ENCODE measurements at regions not wholly inside any gene's neighbourhood (a gene's known extent, or its start where the extent isn't known, plus 50 kb on each side); places are given as distances from the start of the nearest gene placed in this dataset.

- Histone ChIP-seq H3K4me2 (ENCODE audit: insufficient read depth, low read length) (no peak overlapping the region), H3K9me1 (replicated peaks; ENCODE audit: control insufficient read depth, extremely low read depth, insufficient read depth, low read length) (no peaks in the 10 kb centered on the region), H3K4me3 (replicated peaks in 1 of 3; ENCODE audit: insufficient read depth in 1 of 3, low read depth in 1 of 3, low read length in 3 of 3) (no peak overlapping the region), H3K36me3 (ENCODE audit: control insufficient read depth in 2 of 2, extremely low read depth in 1 of 2, insufficient read depth in 2 of 2, low read length in 2 of 2) (no peaks in the 10 kb centered on the region), H3K27ac (ENCODE audit: insufficient read depth, low read depth, low read length) (no peak overlapping the region), H3K9me3 (replicated peaks; ENCODE audit: control insufficient read depth, insufficient read depth, low read length) (no peaks in the 10 kb centered on the region), H3K79me2 (ENCODE audit: control insufficient read depth, insufficient read depth, low read length) (no peaks in the 10 kb centered on the region), H3K27me3 (ENCODE audit: control insufficient read depth in 2 of 2, insufficient read depth in 2 of 2, low read length in 2 of 2) (no peaks in the 10 kb centered on the region), H2AFZ (ENCODE audit: low read depth, low read length) (no peak overlapping the region), H4K20me1 (replicated peaks; ENCODE audit: control insufficient read depth, extremely low read depth, insufficient read depth, low read length) (no peaks in the 10 kb centered on the region), H3K4me1 (ENCODE audit: control insufficient read depth, extremely low read depth, insufficient read depth, low read length) (no peaks in the 10 kb centered on the region), H3K9ac (replicated peaks; ENCODE audit: extremely low read depth, insufficient read depth, low read length) (no peak overlapping the region)
- BruUV-seq (replicated peaks): no TSS peak
- intact Hi-C loops (cut with micrococcal nuclease): no loop called here
- TF ChIP-seq POLR2AphosphoS5 (IDR thresholded peaks at IDR 0.05; ENCODE audit: insufficient read depth, low read depth, low read length): no peak
- TF ChIP-seq JUN (IDR thresholded peaks at IDR 0.05; ENCODE audit: borderline replicate concordance, insufficient read depth, insufficient read length, low read depth): no peak
- TF ChIP-seq MAX (IDR thresholded peaks at IDR 0.05; ENCODE audit: insufficient read depth, insufficient read length): no peak
- no peak for TF ChIP-seq GATA2 (IDR thresholded peaks at IDR 0.05; ENCODE audit: insufficient read depth, insufficient read length, low read depth, low read length)
- no peak for TF ChIP-seq CTCF (IDR thresholded peaks at IDR 0.05; ENCODE audit: extremely low read depth in 1 of 2, insufficient read depth in 1 of 2, low read depth in 1 of 2, low read length in 2 of 2)
- no peak for DNase-seq (ENCODE audit: low read depth, low spot score)
- ChIA-PET CTCF (no interaction called here), POLR2A (no interaction called here)
- no peak for FAIRE-seq
- dilution Hi-C loops (cut with MboI; ENCODE audit: extremely low pct_ligation_motif_present, low sequenced_read_pairs): no loop called here
Measured at GRCh38 chr9:31671011-31671410, 713.4 kb upstream of the ACO1 start.

GRCh38 chr9:31674264-31674663 is 710.2 kb upstream of the ACO1 start:
- dilution Hi-C loops (cut with MboI; ENCODE audit: extremely low pct_ligation_motif_present, low sequenced_read_pairs): no loop called here
- H3K4me2 ChIP-seq (ENCODE audit: insufficient read depth, low read length): no peak overlapping the region
- CTCF ChIA-PET: interaction anchor here (1.1 to 1.4 kb wide), 2 partner anchors 10 to 15 kb away, joined by 3 to 6 read pairs; no protein-coding TSS in a partner anchor

More at GRCh38 chr9:31674264-31674663, 710.2 kb upstream of the ACO1 start:
- DNase-seq (ENCODE audit: low read depth, low spot score) (no peak), FAIRE-seq (no peak)
- TF ChIP-seq GATA2 (IDR thresholded peaks at IDR 0.05; ENCODE audit: insufficient read depth, insufficient read length, low read depth, low read length) (no peak), CTCF (IDR thresholded peaks at IDR 0.05; ENCODE audit: extremely low read depth in 1 of 2, insufficient read depth in 1 of 2, low read depth in 1 of 2, low read length in 2 of 2) (no peak), JUN (IDR thresholded peaks at IDR 0.05; ENCODE audit: borderline replicate concordance, insufficient read depth, insufficient read length, low read depth) (no peak), FOS (IDR thresholded peaks at IDR 0.05; ENCODE audit: borderline replicate concordance, insufficient read depth, low read length) (peak; percentile 17), POLR2A (IDR thresholded peaks at IDR 0.05; ENCODE audit: low read depth, low read length) (no peak), MYC (IDR thresholded peaks at IDR 0.05; ENCODE audit: low read depth, low read length) (no peak), MAX (IDR thresholded peaks at IDR 0.05; ENCODE audit: insufficient read depth, insufficient read length) (no peak), EZH2 (IDR thresholded peaks at IDR 0.05; ENCODE audit: borderline replicate concordance, low read depth, low read length, severe bottlenecking) (no peak)
- no peak overlapping the region for H3K27ac ChIP-seq (ENCODE audit: insufficient read depth, low read depth, low read length)
- no peaks in the 10 kb centered on the region for H3K9me1 ChIP-seq (replicated peaks; ENCODE audit: control insufficient read depth, extremely low read depth, insufficient read depth, low read length)
- peaks cover 7% of the 10 kb centered on the region for H3K4me1 ChIP-seq (ENCODE audit: control insufficient read depth, extremely low read depth, insufficient read depth, low read length)
- H2AFZ ChIP-seq (ENCODE audit: low read depth, low read length): no peak overlapping the region
- H3K4me3 ChIP-seq (replicated peaks in 1 of 3; ENCODE audit: insufficient read depth in 1 of 3, low read depth in 1 of 3, low read length in 3 of 3): no peak overlapping the region
- no peaks in the 10 kb centered on the region for H3K9me3 ChIP-seq (replicated peaks; ENCODE audit: control insufficient read depth, insufficient read depth, low read length)
- H3K36me3 ChIP-seq (ENCODE audit: control insufficient read depth in 2 of 2, extremely low read depth in 1 of 2, insufficient read depth in 2 of 2, low read length in 2 of 2): no peaks in the 10 kb centered on the region
- H3K9ac ChIP-seq (replicated peaks; ENCODE audit: extremely low read depth, insufficient read depth, low read length): no peak overlapping the region
- H3K79me2 ChIP-seq (ENCODE audit: control insufficient read depth, insufficient read depth, low read length): no peaks in the 10 kb centered on the region
- no TSS peak for BruUV-seq (replicated peaks)
- intact Hi-C loops (cut with micrococcal nuclease): no loop called here
- POLR2A ChIA-PET: no interaction called here
- no peaks in the 10 kb centered on the region for H4K20me1 ChIP-seq (replicated peaks; ENCODE audit: control insufficient read depth, extremely low read depth, insufficient read depth, low read length)
- H3K27me3 ChIP-seq (ENCODE audit: control insufficient read depth in 2 of 2, insufficient read depth in 2 of 2, low read length in 2 of 2): no peaks in the 10 kb centered on the region
